PC-3 (cell line): ENCODE measurements at regions not wholly inside any gene's neighbourhood (a gene's known extent, or its start where the extent isn't known, plus 50 kb on each side); places are given as distances from the start of the nearest gene placed in this dataset.
A peak's percentile ranks its signal among the peaks of the same experiment; 100 is the strongest.

Experiments
- ATAC-seq: fragments of 200-7000 bp; cut with Tn5 transposase; 2 replicates; pipeline ENCODE4 v1.9.1; 2020; ENCODE audit warnings: mild to moderate bottlenecking, moderate library complexity
- BruUV-seq: library from RNA; stranded (reverse); fragments of 400-500 nt; replicated peaks from 2 replicates; lab custom pipeline; 2021; lab: Mats Ljungman, UMichigan
- CTCF ChIA-PET: fragments of 300-600 bp; sonication (Branson Sonifier 250); formaldehyde crosslinking; loops from one replicate; lab custom pipeline; 2022; ENCODE audit warnings: antibody characterized with exemption; lab: Charles Lee
- POLR2A ChIA-PET: fragments of 300-600 bp; sonication (Branson Sonifier 250); formaldehyde crosslinking; loops from one replicate; lab custom pipeline; 2022; ENCODE audit warnings: antibody characterized with exemption; ENCODE audit not compliant: unreplicated experiment; lab: Charles Lee
- DNase-seq: peaks from one replicate; pipeline ENCODE4 v3.0.0-alpha.2; 2015
- H2AFZ ChIP-seq: fragments of 300-600 bp; sonication (generic); 2 replicates; pipeline ENCODE4 v1.6.0; 2016; ENCODE audit warnings: antibody characterized with exemption, low read length
- H3F3A ChIP-seq: fragments of 300-600 bp; sonication (generic); one replicate; pipeline ENCODE4 v1.6.0; 2017; ENCODE audit warnings: antibody characterized with exemption, low read length, control low read depth, mild to moderate bottlenecking; ENCODE audit not compliant: unreplicated experiment
- H3K27ac ChIP-seq: fragments of 300-600 bp; sonication (generic); 2 replicates; pipeline ENCODE4 v1.5.1; 2016; ENCODE audit warnings: mild to moderate bottlenecking, low read length
- H3K27me3 ChIP-seq: fragments of 300-600 bp; sonication (generic); 2 replicates; pipeline ENCODE4 v1.6.1; 2016; ENCODE audit warnings: low read length, mixed read lengths
- H3K36me3 ChIP-seq: fragments of 300-600 bp; sonication (generic); 2 replicates; pipeline ENCODE4 v1.6.1; 2016; ENCODE audit warnings: low read depth, mixed run types, low read length, mixed read lengths
- H3K4me1 ChIP-seq: fragments of 300-600 bp; sonication (generic); 2 replicates; pipeline ENCODE4 v1.5.1; 2016; ENCODE audit warnings: low read length; ENCODE audit not compliant: insufficient read depth
- H3K4me2 ChIP-seq: fragments of 300-600 bp; sonication (generic); 2 replicates; pipeline ENCODE4 v1.6.0; 2016; ENCODE audit warnings: low read length
- H3K4me3 ChIP-seq: fragments of 300-600 bp; sonication (generic); 2 replicates; pipeline ENCODE4 v1.5.1; 2016; ENCODE audit warnings: mild to moderate bottlenecking, low read length, mixed read lengths
- H3K79me2 ChIP-seq: fragments of 300-600 bp; sonication (generic); 2 replicates; pipeline ENCODE4 v1.6.1; 2017; ENCODE audit warnings: low read length, mixed read lengths
- H3K9ac ChIP-seq: fragments of 300-600 bp; sonication (generic); 2 replicates; pipeline ENCODE4 v1.6.0; 2016; ENCODE audit warnings: mild to moderate bottlenecking, low read length
- H3K9me2 ChIP-seq: fragments of 300-600 bp; sonication (generic); replicated peaks from 2 replicates; pipeline ENCODE4 v1.6.1; 2016; ENCODE audit warnings: mixed run types, low read length, mixed read lengths
- H3K9me3 ChIP-seq: fragments of 300-600 bp; sonication (generic); 2 replicates; pipeline ENCODE4 v1.6.1; 2016; ENCODE audit warnings: low read length, mixed read lengths
- H4K20me1 ChIP-seq: fragments of 300-600 bp; sonication (generic); 2 replicates; pipeline ENCODE4 v1.6.1; 2016; ENCODE audit warnings: low read length, mixed read lengths
- EZH2 ChIP-seq: fragments of 300-600 bp; sonication (generic); IDR thresholded peaks from one replicate; pipeline ENCODE4 v1.6.1; 2017; ENCODE audit warnings: antibody characterized with exemption, mild to moderate bottlenecking, low read length; ENCODE audit not compliant: unreplicated experiment
- EZH2phosphoT487 ChIP-seq: fragments of 300-600 bp; sonication (generic); IDR thresholded peaks from 2 replicates; pipeline ENCODE4 v1.6.1; 2018; ENCODE audit warnings: mild to moderate bottlenecking, antibody characterized with exemption, low read length, borderline replicate concordance
- intact Hi-C: fragments of 100-400 bp; cut with micrococcal nuclease; formaldehyde crosslinking; loops from 2 replicates; pipeline ENCODE4 v1.9.0; 2023
- TF ChIP-seq, protein P1 (sequence below): fragments of 300-600 bp; sonication (generic); conservative IDR thresholded peaks from 2 replicates; pipeline ENCODE4 v1.5.1; 2017; ENCODE audit warnings: antibody characterized with exemption, low read depth, mild to moderate bottlenecking, low read length

GRCh38 chr3:77933926-77934325 is 894.0 kb downstream of the ROBO2 start:
- H3K9me3 ChIP-seq: no peaks in the 10 kb centered on the region
- 0 out of 2 replicates have a peak overlapping the region, but pooled peaks have one; percentile 7 for H3K4me2 ChIP-seq
- no peaks in the 10 kb centered on the region for H3K36me3 ChIP-seq
- no peaks in the 10 kb centered on the region for H3K9me2 ChIP-seq
- H3K4me3 ChIP-seq: no peak overlapping the region
- ChIA-PET POLR2A (interaction anchor here (0.6 kb wide), 1 partner anchor 30 kb away, joined by 4 read pairs; no protein-coding TSS in a partner anchor), CTCF (no interaction called here)
- peaks cover 24% of the 10 kb centered on the region for H3K4me1 ChIP-seq
- no peak overlapping the region for H3K9ac ChIP-seq
- H3F3A ChIP-seq: peaks cover 5% of the 10 kb centered on the region
- H2AFZ ChIP-seq: no peak overlapping the region
- H3K27ac ChIP-seq: no peak overlapping the region
- BruUV-seq: no TSS peak
- intact Hi-C loops: no loop called here
- ATAC-seq (peak; percentile 16; the same call in 1 of the 2 replicates), DNase-seq (peak; percentile 45)
- TF ChIP-seq EZH2phosphoT487: no peak
- TF ChIP-seq, protein P1, sequence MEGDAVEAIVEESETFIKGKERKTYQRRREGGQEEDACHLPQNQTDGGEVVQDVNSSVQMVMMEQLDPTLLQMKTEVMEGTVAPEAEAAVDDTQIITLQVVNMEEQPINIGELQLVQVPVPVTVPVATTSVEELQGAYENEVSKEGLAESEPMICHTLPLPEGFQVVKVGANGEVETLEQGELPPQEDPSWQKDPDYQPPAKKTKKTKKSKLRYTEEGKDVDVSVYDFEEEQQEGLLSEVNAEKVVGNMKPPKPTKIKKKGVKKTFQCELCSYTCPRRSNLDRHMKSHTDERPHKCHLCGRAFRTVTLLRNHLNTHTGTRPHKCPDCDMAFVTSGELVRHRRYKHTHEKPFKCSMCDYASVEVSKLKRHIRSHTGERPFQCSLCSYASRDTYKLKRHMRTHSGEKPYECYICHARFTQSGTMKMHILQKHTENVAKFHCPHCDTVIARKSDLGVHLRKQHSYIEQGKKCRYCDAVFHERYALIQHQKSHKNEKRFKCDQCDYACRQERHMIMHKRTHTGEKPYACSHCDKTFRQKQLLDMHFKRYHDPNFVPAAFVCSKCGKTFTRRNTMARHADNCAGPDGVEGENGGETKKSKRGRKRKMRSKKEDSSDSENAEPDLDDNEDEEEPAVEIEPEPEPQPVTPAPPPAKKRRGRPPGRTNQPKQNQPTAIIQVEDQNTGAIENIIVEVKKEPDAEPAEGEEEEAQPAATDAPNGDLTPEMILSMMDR: no peak
- TF ChIP-seq EZH2: no peak
- no peaks in the 10 kb centered on the region for H3K27me3 ChIP-seq
- no peaks in the 10 kb centered on the region for H3K79me2 ChIP-seq
- no peaks in the 10 kb centered on the region for H4K20me1 ChIP-seq

- peaks cover 36% of the 10 kb centered on the region for H3K4me1 ChIP-seq
- ChIA-PET CTCF (no interaction called here), POLR2A (no interaction called here)
- no TSS peak for BruUV-seq
- no peak overlapping the region for H2AFZ ChIP-seq
- no peak overlapping the region for H3K4me3 ChIP-seq
- H3K27ac ChIP-seq: peak overlapping the region; percentile 41
- H3K79me2 ChIP-seq: no peaks in the 10 kb centered on the region
- H3K9ac ChIP-seq: no peak overlapping the region
- H3K27me3 ChIP-seq: no peaks in the 10 kb centered on the region
- peak; percentile 94 for DNase-seq
- no peaks in the 10 kb centered on the region for H3K9me3 ChIP-seq
- intact Hi-C loops: no loop called here
- H3K4me2 ChIP-seq: peak overlapping the region; percentile 28
- H4K20me1 ChIP-seq: no peaks in the 10 kb centered on the region
- H3K9me2 ChIP-seq: no peaks in the 10 kb centered on the region
- no peak for TF ChIP-seq EZH2phosphoT487
- no peak for TF ChIP-seq EZH2
- TF ChIP-seq, protein P1: no peak
- peaks cover 5% of the 10 kb centered on the region for H3F3A ChIP-seq
- no peaks in the 10 kb centered on the region for H3K36me3 ChIP-seq
- peak; percentile 88 for ATAC-seq
These were observed 895.5 kb downstream of the ROBO2 start for GRCh38 chr3:77935418-77935817.

DNA sequence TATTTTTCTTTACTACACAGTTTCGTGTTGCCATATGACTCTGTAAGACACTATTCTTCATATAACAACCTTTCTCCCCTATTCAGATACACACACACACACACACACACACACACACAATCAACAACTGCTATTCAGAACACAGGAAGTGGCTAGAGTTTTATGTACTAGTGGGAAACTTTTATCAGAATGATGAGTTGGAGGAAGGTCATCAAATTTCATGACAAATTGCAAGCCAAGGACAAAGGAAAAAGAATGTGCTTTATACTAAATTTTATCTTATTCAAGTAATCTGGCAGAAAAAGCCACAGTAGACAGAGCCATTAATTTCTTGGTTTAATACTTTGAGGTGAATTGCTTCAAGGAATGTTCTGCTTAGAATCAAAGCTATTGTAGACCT is 899.8 kb downstream of the ROBO2 start:
- Histone ChIP-seq H4K20me1 (no peaks in the 10 kb centered on the region), H3K36me3 (no peaks in the 10 kb centered on the region), H3K27me3 (no peaks in the 10 kb centered on the region), H2AFZ (peak overlapping the region; percentile 47; the same call in 1 of the 2 replicates), H3K4me2 (no peak overlapping the region), H3K4me1 (peaks cover 26% of the 10 kb centered on the region), H3K9me3 (no peaks in the 10 kb centered on the region), H3F3A (peaks cover 5% of the 10 kb centered on the region), H3K9ac (no peak overlapping the region), H3K4me3 (no peak overlapping the region), H3K27ac (peak overlapping the region; percentile 29), H3K9me2 (no peaks in the 10 kb centered on the region), H3K79me2 (no peaks in the 10 kb centered on the region)
- ChIA-PET POLR2A (no interaction called here), CTCF (no interaction called here)
- intact Hi-C loops: no loop called here
- DNase-seq (peak; percentile 49), ATAC-seq (peak; percentile 55)
- TF ChIP-seq EZH2 (no peak), EZH2phosphoT487 (no peak)
- TF ChIP-seq, protein P1: no peak
- BruUV-seq: no TSS peak
